ENCODE measurements at regions not wholly inside any gene's neighbourhood (a gene's known extent, or its start where the extent isn't known, plus 50 kb on each side); places are given as distances from the start of the nearest gene placed in this dataset.

DNA sequence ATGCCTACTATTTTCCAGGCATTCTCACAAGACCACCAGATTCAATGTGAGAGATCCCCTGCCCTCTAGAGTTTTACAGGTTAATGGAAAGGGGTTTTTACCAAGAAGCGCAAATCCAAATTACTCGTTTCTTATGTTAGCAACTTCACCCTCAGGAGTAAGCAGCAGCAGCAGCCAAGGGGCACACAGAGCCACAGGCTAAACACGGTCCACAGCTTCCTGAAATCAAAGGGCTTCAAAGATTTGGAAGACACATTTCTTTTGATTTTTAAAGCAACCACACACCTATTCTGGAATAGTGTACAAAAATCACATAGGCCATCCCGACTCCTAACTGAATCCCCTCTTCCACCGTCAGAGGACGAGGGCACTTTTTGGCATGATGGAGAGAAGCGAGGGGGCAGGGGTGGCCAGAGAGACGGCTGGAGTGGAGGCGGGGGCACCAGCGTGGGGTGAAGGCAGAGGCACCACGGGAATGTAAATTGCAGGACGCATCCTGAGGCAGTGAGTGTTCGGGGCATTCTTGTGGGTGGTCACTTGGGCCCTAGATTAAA lies 107.0 kb downstream of the ARF6 start:
- no peak for DNase-seq

- peak; percentile 98 for DNase-seq
Measured at GRCh38 chr14:50000380-50001150, 107.7 kb downstream of the ARF6 start.

DNA sequence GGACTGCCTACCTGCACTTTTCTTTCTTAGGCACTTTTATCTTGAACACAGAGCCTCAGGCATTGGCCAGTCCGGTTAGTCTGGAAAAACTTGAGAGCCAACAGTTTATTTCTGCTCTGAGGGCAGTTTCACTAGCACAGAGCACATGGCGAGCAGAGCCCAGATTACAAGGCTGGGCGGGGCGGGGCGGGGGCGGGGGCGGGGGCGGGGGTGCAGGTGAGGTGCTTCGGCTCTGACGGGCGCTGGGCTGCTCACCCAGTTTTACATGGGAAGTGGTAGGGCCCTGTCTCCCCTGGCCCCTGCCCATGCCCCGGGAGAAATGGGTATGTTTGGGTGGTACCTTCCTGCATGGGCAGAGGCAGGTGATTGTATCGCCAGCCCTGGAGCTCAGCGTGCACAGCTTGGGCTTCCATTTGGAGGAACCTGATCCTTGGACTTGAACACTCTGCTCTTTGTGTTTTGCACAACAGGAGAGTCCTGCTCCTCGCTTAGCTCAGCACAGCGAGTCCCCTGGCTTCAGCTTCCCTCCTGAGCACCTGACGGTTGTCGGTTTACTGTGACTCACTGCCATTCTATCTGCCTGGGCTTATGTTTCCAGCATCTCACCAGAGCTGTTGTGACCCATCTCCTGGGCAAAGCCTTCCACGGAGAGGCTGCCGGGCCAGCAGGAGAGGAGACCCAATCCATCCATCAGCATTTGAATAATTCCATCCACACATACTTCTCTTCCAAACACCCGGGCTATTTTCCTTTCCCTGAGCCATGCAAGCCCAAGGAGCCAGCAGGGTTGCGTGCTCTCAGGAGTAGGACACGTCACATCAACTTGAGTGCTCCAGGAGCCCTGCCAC lies 108.5 kb downstream of the ARF6 start:
- DNase-seq = peak; percentile 94

DNA sequence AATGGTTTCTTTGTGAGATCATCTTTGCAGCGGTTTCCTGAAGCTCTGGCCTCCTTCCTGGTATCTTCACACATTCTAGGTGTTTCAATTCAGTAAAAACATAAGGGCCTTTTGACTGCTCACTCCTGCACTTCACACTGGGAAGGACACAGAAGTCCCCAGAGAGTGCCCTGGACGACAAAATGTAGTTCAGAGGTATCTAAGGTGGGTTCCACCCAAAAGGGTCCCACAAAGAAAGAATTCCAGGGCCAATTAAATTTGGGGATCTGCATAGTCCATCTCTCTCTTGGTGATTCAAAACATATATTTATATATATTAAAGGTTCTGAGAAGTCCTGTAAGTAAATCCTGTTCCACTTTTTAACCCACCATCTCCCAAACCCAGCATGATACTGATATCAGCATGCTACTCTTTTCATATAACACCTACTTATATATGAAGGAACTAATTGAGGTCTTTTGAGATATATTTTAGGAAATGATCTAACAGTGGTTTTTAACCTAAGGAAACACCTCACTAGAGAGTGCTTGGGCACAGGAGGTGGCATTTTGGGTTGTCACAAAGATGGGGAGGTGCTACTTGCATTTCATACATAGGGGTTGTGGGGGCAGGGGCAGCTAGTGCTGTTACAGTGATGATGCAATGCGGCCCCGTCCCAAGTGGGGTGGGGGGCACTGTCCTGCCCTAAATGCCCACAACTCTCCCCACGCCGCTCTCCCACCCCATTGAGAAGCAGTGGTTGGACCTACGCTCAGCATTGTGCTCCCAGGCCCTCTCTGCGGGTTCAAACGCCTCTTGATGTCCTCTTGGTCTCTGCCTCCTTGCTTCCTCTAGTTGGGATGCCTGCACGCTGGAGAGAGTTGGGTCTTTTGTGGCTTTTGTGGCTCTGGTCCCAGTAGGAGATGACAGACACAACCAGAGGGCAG lies 109.4 kb downstream of the ARF6 start:
- no peak for DNase-seq

- DNase-seq = no peak
Measured at GRCh38 chr14:50002926-50003212, 110.0 kb downstream of the ARF6 start.

GRCh38 chr14:50003213-50004021 lies 110.5 kb downstream of the ARF6 start:
- DNase-seq = peak; percentile 91

- DNase-seq = no peak
Measured at GRCh38 chr14:50006141-50006540, 110.2 kb downstream of the VCPKMT start.

GRCh38 chr14:50007123-50007903 lies 109.1 kb downstream of the VCPKMT start:
- DNase-seq = peak; percentile 61

- no peak for DNase-seq
Measured at GRCh38 chr14:50008562-50008961, 107.8 kb downstream of the VCPKMT start.

GRCh38 chr14:50008974-50009373 lies 107.4 kb downstream of the VCPKMT start:
- no peak for DNase-seq

DNA sequence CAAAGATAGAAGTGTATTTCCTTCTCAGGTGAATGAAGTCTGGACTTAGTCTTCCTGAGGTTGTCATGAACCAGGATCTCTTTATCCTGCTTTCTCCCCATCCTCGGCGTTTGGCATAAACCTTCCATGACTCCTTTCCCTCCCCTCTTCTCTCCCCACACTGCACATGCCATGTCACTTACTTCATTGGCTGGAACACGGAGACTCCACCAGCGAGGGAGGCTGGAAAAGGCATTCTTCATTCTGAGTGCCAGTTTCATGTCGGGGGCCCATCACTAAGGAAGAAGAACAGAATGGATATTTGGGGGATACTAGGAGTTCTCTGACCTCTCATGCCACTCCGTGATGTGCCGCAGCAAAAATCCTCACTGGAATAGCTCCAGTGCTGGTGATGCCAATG lies 105.6 kb downstream of the VCPKMT start:
- DNase-seq = no peak

- DNase-seq = no peak
Measured at GRCh38 chr14:50011242-50011641, 105.1 kb downstream of the VCPKMT start.

GRCh38 chr14:50012644-50013043 lies 103.7 kb downstream of the VCPKMT start:
- no peak for DNase-seq

DNA sequence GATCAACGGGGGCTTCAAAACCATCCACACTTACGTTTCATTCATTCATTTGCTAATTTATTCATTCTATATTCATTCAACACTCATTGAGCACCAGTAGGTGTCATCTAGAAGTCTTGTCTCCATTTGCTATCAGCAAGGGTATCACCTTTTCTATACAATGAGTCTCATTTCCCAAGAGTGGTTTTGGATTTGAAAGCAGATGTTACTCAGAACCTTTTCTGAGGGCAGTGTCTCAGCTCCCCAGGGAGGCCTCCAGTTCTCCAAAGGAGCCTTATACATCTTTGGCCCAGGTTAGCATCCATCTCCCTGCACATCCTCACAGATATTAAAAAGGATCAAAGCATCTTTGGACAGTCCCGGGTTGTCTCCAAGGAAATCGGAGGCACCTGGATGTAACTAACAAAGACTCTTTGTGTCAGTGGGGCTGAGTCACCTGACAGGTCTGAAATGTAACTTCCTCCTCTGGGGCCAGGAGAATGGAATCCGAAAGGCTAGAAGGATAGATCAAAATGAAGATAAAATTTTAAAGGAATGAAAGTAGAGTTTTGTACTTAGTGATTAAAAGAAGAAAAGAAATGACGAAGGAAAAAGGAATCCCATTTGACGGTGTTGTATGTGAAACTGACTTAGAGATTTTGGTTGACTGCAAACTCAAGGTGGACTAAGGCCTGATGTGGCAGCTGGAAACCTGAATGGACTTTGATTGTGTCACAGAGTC lies 103.0 kb downstream of the VCPKMT start:
- DNase-seq = peak; percentile 92

DNA sequence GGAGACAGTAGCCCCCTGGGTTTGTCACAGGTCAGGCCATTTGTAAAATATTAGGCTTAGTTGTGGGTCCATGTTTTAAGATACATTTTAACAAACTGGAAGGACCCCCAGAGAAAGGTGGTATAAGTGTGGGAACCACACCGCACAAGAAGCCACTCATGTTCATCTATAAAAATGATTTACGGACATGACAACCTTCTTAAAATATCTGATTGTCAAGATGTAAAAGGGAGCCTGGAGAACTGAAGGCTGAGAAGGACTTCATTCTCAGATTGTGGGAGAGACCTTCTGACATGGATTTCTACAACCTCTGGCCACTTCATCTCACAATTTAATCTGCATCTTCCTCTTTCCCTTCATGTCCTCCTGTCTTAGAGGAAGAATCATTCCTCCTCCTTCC lies 102.4 kb downstream of the VCPKMT start:
- no peak for DNase-seq

DNA sequence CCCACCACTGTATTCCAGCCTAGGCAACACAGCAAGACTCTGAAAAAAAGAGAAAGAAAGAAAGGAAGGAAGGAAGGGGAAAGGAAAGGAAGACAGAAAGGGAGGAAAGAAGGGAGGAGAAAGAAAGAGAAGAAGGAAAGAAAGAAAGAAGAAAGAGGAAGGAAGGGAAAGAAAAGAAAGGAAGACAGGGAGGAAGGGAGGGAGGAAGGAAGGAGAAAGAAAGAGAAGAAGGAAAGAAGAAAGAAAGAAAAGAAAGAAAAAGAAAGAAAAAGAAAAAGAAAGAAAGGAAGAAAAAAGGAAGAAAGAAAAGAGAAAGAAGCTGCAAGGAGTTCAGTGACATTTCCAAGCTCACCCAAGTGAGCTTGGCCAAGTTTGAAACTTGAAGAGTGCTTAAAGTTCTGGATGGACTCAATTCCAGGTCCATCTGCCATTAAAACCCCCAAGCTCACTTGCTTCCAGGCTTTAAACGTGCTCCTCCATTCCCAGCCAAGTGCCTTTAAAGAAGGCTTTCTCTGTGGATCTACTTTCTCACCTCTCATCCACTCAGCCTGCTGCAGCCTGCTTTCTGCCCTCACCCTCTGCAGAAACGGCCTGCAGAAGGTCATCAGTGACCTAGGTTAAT lies 101.5 kb downstream of the VCPKMT start:
- no peak for DNase-seq

GRCh38 chr14:50015716-50016115 lies 100.7 kb downstream of the VCPKMT start:
- DNase-seq = no peak

GRCh38 chr14:50018201-50018932 lies 98.0 kb downstream of the VCPKMT start:
- peak; percentile 68 for DNase-seq

DNA sequence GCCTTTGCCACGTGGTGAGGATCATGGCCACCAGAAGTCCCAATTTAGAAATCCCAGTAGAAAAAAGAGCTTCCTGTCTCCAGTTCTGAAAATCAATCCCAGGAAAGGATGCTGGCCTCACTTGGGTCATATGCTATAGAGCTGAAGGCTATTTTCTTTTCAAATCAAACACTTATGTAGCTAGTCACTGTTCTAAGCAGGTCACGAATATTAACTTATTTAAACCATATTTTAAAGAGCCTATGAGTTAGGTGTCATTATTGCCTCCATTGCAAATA lies 97.5 kb downstream of the VCPKMT start:
- no peak for DNase-seq

- DNase-seq = no peak
Measured at GRCh38 chr14:50020184-50020583, 96.2 kb downstream of the VCPKMT start.

Data from islet precursor cell (in vitro differentiated cells).